GM10248 (cell line): ENCODE measurements at regions not wholly inside any gene's neighbourhood (a gene's known extent, or its start where the extent isn't known, plus 50 kb on each side); places are given as distances from the start of the nearest gene placed in this dataset.

Experiments used
- CTCF ChIA-PET: fragments of 300-600 bp; sonication (Branson Sonifier 250); formaldehyde crosslinking; extraction: SDS; loops from one replicate; lab custom pipeline; 2021; ENCODE audit warnings: antibody characterized with exemption; lab: Yijun Ruan, JAX
- POLR2A ChIA-PET: fragments of 350-650 bp; sonication (Branson Sonifier 250); formaldehyde crosslinking; extraction: SDS; loops from one replicate; lab custom pipeline; 2020; ENCODE audit warnings: antibody characterized with exemption; lab: Yijun Ruan, JAX
- DNase-seq: peaks from one replicate; pipeline ENCODE4 v3.0.0; 2012; ENCODE audit errors: extremely low spot score
- CTCF ChIP-seq: IDR thresholded peaks from 2 replicates; pipeline ENCODE4 v1.5.1; 2012; ENCODE audit warnings: mild to moderate bottlenecking, low read depth; ENCODE audit errors: extremely low read depth, missing control alignments, control extremely low read depth

DNA sequence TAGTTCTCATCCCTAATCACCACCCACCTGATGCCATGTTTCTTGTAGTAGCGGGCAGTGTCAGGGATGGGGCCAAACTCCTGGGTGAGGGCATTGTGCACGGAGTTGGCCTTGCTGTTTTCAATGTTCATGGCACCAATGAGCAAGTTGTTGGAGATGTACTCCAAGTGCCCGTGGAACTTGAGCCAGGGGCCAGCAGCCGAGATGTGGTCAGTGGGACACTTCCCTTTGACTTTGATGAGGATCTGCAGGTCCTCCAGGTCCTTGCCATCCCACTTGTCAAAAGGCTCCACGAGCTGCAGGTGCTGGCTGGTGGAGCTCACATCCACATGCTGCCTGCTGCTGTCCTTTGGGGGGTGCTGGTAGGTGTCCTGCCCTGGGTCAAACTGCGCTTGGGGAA, 162.2 kb upstream of the SV2C start:
- ChIA-PET POLR2A (no interaction called here), CTCF (interaction anchor here (1.2 to 1.9 kb wide), 2 partner anchors 10 to 45 kb away, joined by 3 to 5 read pairs; no protein-coding TSS in a partner anchor)
- DNase-seq: no peak
- no peak for TF ChIP-seq CTCF

GRCh38 chr5:75916144-75916543, 167.0 kb upstream of the SV2C start:
- TF ChIP-seq CTCF: no peak
- ChIA-PET CTCF (no interaction called here), POLR2A (no interaction called here)
- DNase-seq: no peak

DNA sequence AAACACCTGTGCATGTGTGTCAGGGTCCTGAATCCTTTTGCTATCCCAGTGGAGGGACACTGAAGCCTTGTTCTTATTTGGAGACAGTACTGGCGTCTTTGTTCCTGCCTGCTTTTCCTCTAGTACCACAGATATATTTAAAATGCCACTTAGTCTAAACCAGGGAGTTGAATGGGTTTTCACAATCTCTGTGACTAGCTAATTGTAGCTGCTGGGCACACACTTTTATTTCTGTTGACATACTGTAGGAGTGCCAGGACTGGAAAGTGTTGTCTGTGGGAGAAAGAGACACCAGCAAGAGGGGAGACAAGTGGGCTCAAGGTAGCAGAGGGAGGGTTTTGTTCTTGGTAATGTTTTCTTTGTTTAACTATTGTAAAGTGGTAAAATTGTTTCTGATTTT, 174.0 kb upstream of the SV2C start:
- no peak for DNase-seq
- POLR2A ChIA-PET: no interaction called here
- TF ChIP-seq CTCF: no peak
- CTCF ChIA-PET: no interaction called here

GRCh38 chr5:75907651-75908050, 175.5 kb upstream of the SV2C start:
- TF ChIP-seq CTCF: no peak
- POLR2A ChIA-PET: no interaction called here
- no peak for DNase-seq
- CTCF ChIA-PET: no interaction called here

GRCh38 chr5:75894482-75894881, 177.2 kb upstream of the POC5 start:
- ChIA-PET CTCF (interaction anchor here (0.9 to 1.0 kb wide), 3 partner anchors 8 to 62 kb away, joined by 3 to 4 read pairs (median 3); no protein-coding TSS in a partner anchor), POLR2A (no interaction called here)
- no peak for DNase-seq
- no peak for TF ChIP-seq CTCF

DNA sequence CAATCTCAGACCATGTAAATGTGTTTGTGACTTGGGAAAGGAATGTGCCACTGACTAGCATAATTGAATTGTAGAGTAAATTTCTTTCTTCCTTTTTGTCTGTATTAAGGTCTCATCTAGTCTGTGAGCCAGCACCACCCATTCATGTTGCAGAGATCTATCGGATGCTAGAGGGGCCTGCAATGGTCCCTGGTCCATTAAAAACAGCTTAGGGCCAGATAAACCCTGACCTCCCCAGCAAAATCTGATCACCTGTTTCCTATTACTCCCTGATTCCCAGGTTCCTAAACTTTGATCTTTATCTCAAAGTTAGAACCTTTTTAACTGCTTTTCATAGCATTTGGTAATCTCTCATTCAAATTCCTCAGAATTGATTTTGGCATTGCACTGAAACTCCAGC, 174.5 kb upstream of the POC5 start:
- POLR2A ChIA-PET: no interaction called here
- TF ChIP-seq CTCF: no peak
- CTCF ChIA-PET: no interaction called here
- DNase-seq: no peak

DNA sequence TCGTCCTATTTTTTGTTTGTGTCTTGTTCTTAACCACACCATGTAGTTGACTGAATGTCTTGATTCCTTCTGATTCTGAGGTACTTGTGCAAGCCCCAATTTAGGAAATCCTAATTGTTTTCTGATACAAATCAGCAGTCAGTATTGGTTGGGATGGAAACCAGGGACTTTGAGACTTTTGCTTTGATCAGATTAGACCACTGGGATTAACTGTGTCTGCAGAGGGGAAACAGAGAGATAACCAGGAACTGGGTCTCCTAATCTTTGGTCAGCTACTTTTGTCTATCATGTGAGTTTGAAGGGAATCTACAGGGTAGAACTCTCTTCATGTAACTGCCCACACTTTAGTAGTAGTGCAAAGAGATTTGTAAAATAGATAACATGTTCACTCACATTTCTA, 173.8 kb upstream of the POC5 start:
- TF ChIP-seq CTCF: no peak
- CTCF ChIA-PET: no interaction called here
- no peak for DNase-seq
- POLR2A ChIA-PET: no interaction called here
